ENCODE measurements at regions not wholly inside any gene's neighbourhood (a gene's known extent, or its start where the extent isn't known, plus 50 kb on each side); places are given as distances from the start of the nearest gene placed in this dataset.
"Not testable (repeated sequence)": the region's sequence is repeated elsewhere in the genome, so short reads cannot be mapped to it uniquely, and the experiment has no call there.

DNA sequence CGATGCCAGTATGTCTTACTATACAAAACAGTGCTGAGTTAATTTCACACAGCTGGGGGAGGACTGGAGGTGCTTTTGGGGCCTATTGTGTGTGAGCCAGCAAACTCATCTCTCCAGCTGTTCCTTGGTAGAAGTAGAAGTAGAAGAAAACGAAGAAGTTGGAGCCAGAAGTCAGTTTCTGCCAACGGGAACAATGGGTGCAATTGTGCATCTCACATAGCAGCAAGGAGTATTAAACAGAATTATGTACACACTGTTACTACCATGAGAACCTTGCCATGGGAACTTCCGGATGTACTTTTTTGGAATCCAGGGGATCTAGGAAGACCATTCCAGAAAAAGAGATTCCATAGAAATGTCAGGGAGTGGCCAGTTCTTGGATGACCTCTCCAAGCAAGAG, 88.6 kb downstream of the VCPKMT start:
- Histone ChIP-seq H3K4me1 (ENCODE audit: control insufficient read depth in 4 of 4, insufficient read depth in 4 of 4, low read length in 3 of 4) (no peaks in the 10 kb centered on the region), H3K27me3 (ENCODE audit: control insufficient read depth in 4 of 4, insufficient read depth in 4 of 4, low read length in 3 of 4) (no peaks in the 10 kb centered on the region), H3K4me3 (ENCODE audit: low read depth in 1 of 3, low read length in 3 of 3) (no peak overlapping the region), H3K36me3 (ENCODE audit: control insufficient read depth in 4 of 4, insufficient read depth in 3 of 4, low read depth in 1 of 4, low read length in 3 of 4) (no peaks in the 10 kb centered on the region), H3K9ac (ENCODE audit: low read depth in 1 of 2, low read length in 2 of 2) (no peak overlapping the region), H3K9me3 (ENCODE audit: control insufficient read depth in 4 of 4, low read length in 3 of 4) (peaks cover 0 to 3% (median 1%) of the 10 kb centered on the region in 4 donors), H3K27ac (ENCODE audit: low read depth in 1 of 2, low read length in 2 of 2) (no peak overlapping the region)
- no peak for DNase-seq (ENCODE audit: low spot score)
- WGBS = 90% methylated on average over 4 of the region's 4 CpGs
- TF ChIP-seq FOXA1 (IDR thresholded peaks at IDR 0.05) (no peak), RAD21 (IDR thresholded peaks at IDR 0.05) (no peak), YY1 (IDR thresholded peaks at IDR 0.05) (no peak), MAX (IDR thresholded peaks at IDR 0.05) (no peak), EGR1 (IDR thresholded peaks at IDR 0.05; ENCODE audit: low read depth in 2 of 2) (no peak), FOXA2 (IDR thresholded peaks at IDR 0.05) (no peak), SP1 (IDR thresholded peaks at IDR 0.05) (no peak), TAF1 (conservative IDR thresholded peaks at IDR 0.05) (no peak)

GRCh38 chr14:50028458-50028857, 87.9 kb downstream of the VCPKMT start:
- Histone ChIP-seq H3K4me1 (ENCODE audit: control insufficient read depth in 4 of 4, insufficient read depth in 4 of 4, low read length in 3 of 4) (no peaks in the 10 kb centered on the region), H3K36me3 (ENCODE audit: control insufficient read depth in 4 of 4, insufficient read depth in 3 of 4, low read depth in 1 of 4, low read length in 3 of 4) (no peaks in the 10 kb centered on the region), H3K4me3 (ENCODE audit: low read depth in 1 of 3, low read length in 3 of 3) (no peak overlapping the region), H3K9me3 (ENCODE audit: control insufficient read depth in 4 of 4, low read length in 3 of 4) (peaks cover 0 to 3% (median 1%) of the 10 kb centered on the region in 4 donors), H3K27ac (ENCODE audit: low read depth in 1 of 2, low read length in 2 of 2) (no peak overlapping the region), H3K27me3 (ENCODE audit: control insufficient read depth in 4 of 4, insufficient read depth in 4 of 4, low read length in 3 of 4) (no peaks in the 10 kb centered on the region), H3K9ac (ENCODE audit: low read depth in 1 of 2, low read length in 2 of 2) (no peak overlapping the region)
- TF ChIP-seq NR2F2 (IDR thresholded peaks at IDR 0.05) = no peak
- no peak for TF ChIP-seq GABPA (IDR thresholded peaks at IDR 0.05 in 1 of 2, conservative IDR thresholded peaks at IDR 0.05 in 1 of 2)
- no peak for TF ChIP-seq TAF1 (conservative IDR thresholded peaks at IDR 0.05)
- TF ChIP-seq RXRA (IDR thresholded peaks at IDR 0.05) = no peak
- no peak for TF ChIP-seq HNF4G (IDR thresholded peaks at IDR 0.05)
- TF ChIP-seq, protein P1, sequence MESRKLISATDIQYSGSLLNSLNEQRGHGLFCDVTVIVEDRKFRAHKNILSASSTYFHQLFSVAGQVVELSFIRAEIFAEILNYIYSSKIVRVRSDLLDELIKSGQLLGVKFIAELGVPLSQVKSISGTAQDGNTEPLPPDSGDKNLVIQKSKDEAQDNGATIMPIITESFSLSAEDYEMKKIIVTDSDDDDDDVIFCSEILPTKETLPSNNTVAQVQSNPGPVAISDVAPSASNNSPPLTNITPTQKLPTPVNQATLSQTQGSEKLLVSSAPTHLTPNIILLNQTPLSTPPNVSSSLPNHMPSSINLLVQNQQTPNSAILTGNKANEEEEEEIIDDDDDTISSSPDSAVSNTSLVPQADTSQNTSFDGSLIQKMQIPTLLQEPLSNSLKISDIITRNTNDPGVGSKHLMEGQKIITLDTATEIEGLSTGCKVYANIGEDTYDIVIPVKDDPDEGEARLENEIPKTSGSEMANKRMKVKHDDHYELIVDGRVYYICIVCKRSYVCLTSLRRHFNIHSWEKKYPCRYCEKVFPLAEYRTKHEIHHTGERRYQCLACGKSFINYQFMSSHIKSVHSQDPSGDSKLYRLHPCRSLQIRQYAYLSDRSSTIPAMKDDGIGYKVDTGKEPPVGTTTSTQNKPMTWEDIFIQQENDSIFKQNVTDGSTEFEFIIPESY (IDR thresholded peaks at IDR 0.05) = no peak
- TF ChIP-seq SP1 (IDR thresholded peaks at IDR 0.05) = no peak
- TF ChIP-seq, protein P2, sequence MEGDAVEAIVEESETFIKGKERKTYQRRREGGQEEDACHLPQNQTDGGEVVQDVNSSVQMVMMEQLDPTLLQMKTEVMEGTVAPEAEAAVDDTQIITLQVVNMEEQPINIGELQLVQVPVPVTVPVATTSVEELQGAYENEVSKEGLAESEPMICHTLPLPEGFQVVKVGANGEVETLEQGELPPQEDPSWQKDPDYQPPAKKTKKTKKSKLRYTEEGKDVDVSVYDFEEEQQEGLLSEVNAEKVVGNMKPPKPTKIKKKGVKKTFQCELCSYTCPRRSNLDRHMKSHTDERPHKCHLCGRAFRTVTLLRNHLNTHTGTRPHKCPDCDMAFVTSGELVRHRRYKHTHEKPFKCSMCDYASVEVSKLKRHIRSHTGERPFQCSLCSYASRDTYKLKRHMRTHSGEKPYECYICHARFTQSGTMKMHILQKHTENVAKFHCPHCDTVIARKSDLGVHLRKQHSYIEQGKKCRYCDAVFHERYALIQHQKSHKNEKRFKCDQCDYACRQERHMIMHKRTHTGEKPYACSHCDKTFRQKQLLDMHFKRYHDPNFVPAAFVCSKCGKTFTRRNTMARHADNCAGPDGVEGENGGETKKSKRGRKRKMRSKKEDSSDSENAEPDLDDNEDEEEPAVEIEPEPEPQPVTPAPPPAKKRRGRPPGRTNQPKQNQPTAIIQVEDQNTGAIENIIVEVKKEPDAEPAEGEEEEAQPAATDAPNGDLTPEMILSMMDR (IDR thresholded peaks at IDR 0.05; ENCODE audit: low read depth, low read length, missing input control) = no peak
- TF ChIP-seq MAX (IDR thresholded peaks at IDR 0.05) = no peak
- no peak for DNase-seq (ENCODE audit: low spot score)
- WGBS = 77% methylated on average over 6 of the region's 6 CpGs

- WGBS = 92% methylated on average over 2 of the region's 2 CpGs
- H3K36me3 ChIP-seq (ENCODE audit: control insufficient read depth in 4 of 4, insufficient read depth in 3 of 4, low read depth in 1 of 4, low read length in 3 of 4) = no peaks in the 10 kb centered on the region
- H3K27me3 ChIP-seq (ENCODE audit: control insufficient read depth in 4 of 4, insufficient read depth in 4 of 4, low read length in 3 of 4) = no peaks in the 10 kb centered on the region
- DNase-seq (ENCODE audit: low spot score) = no peak
- no peak overlapping the region for H3K27ac ChIP-seq (ENCODE audit: low read depth in 1 of 2, low read length in 2 of 2)
- no peak for TF ChIP-seq RXRA (IDR thresholded peaks at IDR 0.05)
- TF ChIP-seq TAF1 (conservative IDR thresholded peaks at IDR 0.05) = no peak
- no peaks in the 10 kb centered on the region for H3K4me1 ChIP-seq (ENCODE audit: control insufficient read depth in 4 of 4, insufficient read depth in 4 of 4, low read length in 3 of 4)
- H3K4me3 ChIP-seq (ENCODE audit: low read depth in 1 of 3, low read length in 3 of 3) = no peak overlapping the region
- peaks cover 0 to 3% (median 1%) of the 10 kb centered on the region in 4 donors for H3K9me3 ChIP-seq (ENCODE audit: control insufficient read depth in 4 of 4, low read length in 3 of 4)
- no peak overlapping the region for H3K9ac ChIP-seq (ENCODE audit: low read depth in 1 of 2, low read length in 2 of 2)
Measured at GRCh38 chr14:50030036-50030435, 86.3 kb downstream of the VCPKMT start.

DNA sequence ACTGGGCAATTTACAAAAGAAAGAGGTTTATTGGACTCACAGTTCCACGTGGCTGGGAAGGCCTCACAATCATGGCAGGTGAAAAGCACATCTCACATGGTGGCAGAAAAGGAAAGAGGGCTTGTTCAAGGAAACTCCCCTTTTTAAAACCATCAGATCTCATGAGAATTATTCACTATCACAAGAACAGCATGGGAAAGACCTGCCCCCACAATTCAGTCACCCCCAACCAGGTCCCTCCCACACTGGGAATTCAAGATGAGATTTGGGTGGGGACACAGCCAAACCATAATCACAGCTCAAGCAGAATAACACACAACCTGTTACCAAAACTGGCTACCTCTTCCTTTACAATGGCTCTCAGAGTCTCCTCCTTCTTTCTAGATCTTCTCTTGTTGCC, 85.5 kb downstream of the VCPKMT start:
- not testable (repeated sequence) for H3K27ac ChIP-seq (ENCODE audit: low read depth in 1 of 2, low read length in 2 of 2); H3K9ac ChIP-seq (ENCODE audit: low read depth in 1 of 2, low read length in 2 of 2); H3K4me3 ChIP-seq (ENCODE audit: low read depth in 1 of 3, low read length in 3 of 3); DNase-seq (ENCODE audit: low spot score); H3K36me3 ChIP-seq (ENCODE audit: control insufficient read depth in 4 of 4, insufficient read depth in 3 of 4, low read depth in 1 of 4, low read length in 3 of 4); H3K4me1 ChIP-seq (ENCODE audit: control insufficient read depth in 4 of 4, insufficient read depth in 4 of 4, low read length in 3 of 4); H3K9me3 ChIP-seq (ENCODE audit: control insufficient read depth in 4 of 4, low read length in 3 of 4); H3K27me3 ChIP-seq (ENCODE audit: control insufficient read depth in 4 of 4, insufficient read depth in 4 of 4, low read length in 3 of 4)
- WGBS = 91% methylated on average over 1 of the region's 1 CpG
